Tongue (tissue), 1 donor: ENCODE measurements at regions not wholly inside any gene's neighbourhood (a gene's known extent, or its start where the extent isn't known, plus 50 kb on each side); places are given as distances from the start of the nearest gene placed in this dataset.
"Not testable (repeated sequence)": the region's sequence is repeated elsewhere in the genome, so short reads cannot be mapped to it uniquely, and the experiment has no call there.

ENCODE experiments used
- DNase-seq: peaks from one replicate; pipeline ENCODE4 v3.0.0-alpha.2; 2015

DNA sequence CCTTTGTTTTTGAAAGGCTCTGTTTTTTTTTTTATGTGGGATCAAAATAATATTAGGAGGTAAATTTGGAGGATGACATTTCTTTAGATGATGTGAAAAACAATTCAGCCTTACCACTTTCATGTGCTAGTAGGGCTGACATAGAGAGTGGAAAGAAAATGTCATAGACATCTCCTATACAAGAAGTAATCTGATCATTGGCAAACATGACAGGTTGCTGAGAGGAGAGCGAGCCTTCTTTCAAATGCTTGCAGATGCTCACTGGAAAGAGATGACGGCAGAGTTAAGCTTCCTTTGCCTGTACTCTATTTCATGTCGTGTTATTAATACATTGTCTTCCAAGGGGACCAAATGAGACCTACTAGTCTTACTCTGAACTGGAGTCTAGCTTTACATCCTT is 160.1 kb upstream of the DAP start:
- DNase-seq = peak; percentile 7

DNA sequence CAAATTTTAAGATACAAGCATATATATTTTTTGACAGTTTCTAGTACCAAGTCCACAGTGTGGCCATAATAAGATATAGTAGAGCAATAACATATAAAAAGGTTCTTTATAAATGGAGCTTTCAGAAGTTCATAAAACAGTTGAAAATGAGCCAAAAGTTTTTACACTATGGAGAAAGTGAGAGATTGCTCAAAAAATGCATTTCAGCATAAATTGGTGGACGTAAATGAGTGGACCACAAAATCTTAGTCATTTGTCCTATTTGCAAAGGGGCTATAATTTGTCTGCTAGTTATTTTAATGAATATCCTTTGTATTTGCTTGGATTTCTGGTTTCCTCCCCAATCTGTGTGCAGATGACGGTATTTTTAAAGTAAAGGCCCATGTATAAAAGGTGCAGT is 159.4 kb upstream of the DAP start:
- DNase-seq = no peak

DNA sequence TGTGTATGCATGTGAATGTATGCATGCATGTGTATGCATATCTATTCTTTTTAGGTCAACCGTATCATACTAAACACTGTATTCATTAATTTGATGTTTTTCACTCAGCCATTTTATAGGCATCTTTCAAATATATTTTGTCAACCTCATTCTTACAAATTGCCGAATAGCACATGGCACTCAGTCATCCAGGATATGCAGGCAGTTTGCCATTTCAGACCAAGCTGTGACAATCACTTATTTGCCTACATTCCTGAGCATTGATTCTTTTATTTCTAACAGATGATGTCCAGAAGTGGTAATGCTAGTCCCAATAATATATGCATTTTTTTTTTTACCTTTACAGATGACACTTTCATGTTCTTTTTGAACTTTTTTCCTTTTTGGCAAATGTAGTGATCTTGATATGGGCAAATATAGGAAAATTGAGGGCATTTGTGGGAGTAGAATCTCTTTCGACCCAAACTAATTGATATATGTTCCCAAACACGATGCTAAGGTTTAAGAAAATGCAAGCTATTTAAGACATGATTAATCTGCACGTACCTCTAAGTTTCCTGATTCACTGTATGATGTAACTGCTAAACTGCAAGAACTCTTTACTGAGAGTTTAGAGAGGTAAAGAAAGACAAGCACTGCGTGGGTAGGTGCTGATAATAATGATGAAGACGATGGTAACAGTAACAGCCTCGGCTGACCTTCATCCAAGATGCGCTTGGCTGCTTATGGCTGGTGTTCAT is 153.9 kb upstream of the DAP start:
- DNase-seq = no peak

GRCh38 chr5:10913841-10914240 is 152.8 kb upstream of the DAP start:
- DNase-seq = no peak

DNA sequence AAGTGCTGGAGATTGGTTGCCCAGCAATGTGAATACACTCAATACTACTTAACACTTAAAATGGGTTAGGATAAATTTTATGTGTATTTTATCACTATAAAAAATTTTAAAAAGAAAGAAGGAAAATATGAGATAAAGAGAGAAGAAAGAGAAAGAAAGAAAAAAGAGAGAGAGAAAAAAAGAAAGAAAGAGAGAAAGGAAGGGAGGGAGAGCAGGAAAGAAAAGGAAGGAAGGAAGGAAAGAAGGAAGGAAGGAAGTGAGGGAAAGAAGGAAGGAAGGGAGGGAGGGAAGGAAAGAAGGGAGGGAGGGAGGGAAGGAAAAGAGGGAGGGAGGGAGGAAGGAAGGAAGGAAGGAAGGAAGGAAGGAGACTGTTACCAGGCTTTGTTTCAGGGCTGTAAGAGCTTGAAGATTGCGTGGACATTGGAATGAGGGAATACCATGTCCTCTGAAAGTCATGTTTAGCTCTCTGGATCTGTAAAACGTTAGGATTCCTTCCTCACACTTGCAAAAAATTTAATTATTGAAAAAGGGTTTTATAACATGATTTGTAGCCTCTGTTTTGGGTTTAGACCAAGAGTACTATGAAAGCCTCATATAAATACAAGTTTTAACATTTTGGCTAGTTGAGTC is 152.3 kb upstream of the DAP start:
- DNase-seq = no peak

DNA sequence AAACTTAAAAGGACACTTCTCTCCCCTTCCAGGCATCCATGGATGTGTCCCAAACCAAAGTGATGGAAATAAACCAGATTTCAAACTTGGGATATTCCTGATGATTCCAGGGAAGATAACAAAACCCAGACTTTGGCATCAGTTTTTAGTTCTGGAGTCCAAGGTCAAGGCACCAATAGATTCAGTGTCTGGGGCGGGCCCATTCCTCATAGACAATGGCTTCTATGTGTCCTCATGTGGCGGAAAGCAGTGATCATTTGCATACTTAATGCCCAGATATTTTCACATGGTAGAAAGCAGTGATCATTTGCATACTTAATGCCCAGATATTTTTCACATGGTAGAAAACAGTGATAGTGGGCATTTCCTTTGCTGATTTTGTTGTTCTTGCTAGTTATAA is 151.4 kb upstream of the DAP start:
- no peak for DNase-seq

DNA sequence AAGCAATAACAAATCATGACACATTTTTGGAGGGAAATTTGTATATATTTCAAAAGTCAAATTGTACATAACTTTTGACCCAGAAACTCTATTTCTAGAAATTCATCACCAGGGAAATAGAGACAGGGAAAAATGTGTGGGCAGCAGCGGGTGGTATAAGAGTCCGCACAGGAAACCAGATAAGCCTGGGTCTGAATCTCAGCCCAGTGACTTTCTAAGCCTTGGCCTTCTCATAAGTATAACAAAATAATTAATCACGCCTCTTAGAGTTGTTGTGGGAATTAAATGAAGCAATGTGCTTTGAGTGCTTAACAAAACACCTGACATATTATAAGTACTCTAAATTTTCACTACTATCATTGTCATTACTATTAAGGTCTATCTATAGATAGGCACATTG is 149.2 kb upstream of the DAP start:
- no peak for DNase-seq

GRCh38 chr5:10904862-10905432 is 143.9 kb upstream of the DAP start:
- no peak for DNase-seq

GRCh38 chr5:10903786-10904560 is 142.9 kb upstream of the DAP start:
- DNase-seq = no peak

DNA sequence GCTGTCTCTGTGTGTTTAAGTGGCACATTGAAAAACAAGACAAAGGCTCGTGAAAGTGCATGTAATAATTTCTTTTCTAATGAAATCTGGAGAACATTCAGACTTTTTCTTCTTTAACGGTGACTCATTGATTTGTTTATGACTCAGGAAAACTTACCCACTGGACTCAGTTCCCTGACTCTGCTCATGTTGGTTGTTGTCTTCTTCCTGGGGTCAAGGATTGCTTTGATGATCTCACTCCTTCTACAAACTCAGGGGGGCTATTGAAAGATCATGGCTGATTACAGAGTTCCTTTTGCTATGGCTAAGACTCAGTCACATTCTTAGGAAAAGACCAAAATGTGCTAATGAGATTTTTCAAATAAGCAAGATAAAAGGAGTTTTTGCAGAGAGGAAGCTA is 141.1 kb upstream of the DAP start:
- no peak for DNase-seq

DNA sequence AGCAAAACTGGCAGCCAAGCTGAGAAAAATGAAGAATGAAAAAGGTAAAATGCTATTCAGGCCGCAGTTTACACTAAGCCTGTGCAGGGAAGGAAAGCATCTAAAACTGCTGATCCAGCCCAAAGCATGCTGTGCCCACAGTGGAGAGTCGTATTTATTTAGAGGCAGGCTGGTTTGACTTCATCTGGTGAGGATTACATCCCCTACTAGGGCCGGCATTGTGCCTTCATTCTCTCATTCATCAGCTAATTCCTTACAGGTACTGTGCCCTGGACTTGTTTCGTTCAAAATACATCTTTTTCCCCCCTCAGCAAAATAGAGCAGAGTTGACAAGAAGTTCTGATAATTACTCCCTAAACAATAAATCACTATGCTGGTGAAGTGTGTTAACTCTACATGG is 137.5 kb upstream of the DAP start:
- no peak for DNase-seq

GRCh38 chr5:10896016-10896415 is 135.0 kb upstream of the DAP start:
- no peak for DNase-seq

DNA sequence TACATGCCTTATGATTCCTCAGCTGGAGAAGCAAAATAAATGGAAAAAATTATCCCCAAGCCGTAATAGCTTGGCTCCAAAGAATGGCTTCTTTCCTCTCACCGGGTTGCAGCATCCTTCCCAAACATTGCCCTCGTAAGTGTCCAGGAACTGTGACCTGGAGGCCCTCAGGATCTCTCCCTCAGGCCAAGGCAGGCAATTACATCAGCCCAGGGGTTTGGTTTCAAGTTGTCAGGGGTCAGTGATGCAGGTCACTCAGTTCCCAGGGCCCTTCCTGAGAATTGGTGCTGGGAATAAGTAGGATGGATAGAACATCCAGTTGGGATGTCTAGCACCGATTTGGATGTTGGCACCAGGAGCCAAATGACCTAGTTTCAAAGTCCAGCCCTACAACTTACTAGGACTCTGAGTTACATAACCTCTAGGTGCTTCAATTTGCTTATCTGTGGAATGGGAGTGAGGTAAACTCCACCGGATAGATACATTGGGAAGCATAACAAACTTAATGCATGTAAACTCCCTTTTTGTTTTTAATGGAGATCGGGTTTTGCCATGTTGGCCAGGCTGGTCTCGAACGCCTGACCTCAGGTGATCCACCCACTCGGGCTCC is 133.5 kb upstream of the DAP start:
- no peak for DNase-seq

- no peak for DNase-seq
Measured at GRCh38 chr5:10892911-10893215, 131.8 kb upstream of the DAP start.

DNA sequence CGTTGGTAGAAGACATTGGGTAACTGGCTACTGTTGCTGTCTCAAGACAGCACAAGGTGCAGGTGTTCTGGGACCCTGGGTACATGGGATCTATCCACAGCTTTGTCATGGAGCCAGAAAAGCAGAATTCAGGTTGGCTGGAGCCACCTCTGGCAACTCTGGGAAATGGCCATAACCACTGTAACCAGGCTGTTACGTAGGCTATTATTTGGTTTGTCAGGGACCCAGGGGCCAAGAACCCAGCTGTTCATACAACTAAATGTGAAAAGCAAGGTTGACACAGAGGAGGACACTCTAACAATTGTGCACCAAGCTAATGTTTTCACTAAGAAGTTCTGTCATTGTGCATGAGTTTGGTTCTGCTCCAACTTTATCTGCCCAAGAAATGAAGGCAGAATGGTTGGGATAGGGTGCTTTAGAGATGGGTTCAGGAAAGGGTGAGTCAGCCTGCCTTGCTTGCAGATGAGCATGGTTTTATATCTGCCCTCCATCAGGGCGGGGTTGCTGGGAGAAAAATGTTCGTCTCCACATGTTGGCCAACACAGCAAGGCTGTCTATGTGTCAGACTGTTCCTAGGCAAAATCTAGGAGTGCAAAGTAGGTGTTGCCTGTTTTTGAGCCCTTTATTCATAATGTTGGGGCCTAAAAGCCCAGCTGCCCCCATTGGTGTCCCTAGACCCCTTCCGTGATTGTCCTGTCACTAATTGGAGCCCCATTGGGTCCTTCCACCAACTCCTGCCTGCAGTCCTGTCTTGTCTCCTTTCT is 131.3 kb upstream of the DAP start:
- no peak for DNase-seq

DNA sequence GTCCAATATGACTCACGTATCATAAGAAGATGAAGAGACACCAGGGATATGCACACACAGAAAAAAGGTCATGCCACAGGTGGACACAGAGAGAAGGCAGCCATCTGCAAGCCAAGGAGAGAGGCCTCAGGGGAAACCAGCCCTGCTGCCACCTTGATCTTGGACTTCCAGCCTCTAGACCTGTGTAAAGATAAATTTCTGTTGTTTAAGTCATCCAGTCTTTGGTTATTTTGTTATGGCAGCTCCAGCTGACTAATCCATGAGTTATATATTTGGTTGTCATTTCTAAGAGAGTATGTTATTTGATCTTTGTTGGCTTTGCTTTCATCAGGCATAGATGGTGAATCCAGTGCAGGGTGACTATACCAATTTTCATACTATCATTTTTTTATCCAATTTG is 130.2 kb upstream of the DAP start:
- DNase-seq = no peak

GRCh38 chr5:10886497-10886896 is 125.5 kb upstream of the DAP start:
- no peak for DNase-seq

DNA sequence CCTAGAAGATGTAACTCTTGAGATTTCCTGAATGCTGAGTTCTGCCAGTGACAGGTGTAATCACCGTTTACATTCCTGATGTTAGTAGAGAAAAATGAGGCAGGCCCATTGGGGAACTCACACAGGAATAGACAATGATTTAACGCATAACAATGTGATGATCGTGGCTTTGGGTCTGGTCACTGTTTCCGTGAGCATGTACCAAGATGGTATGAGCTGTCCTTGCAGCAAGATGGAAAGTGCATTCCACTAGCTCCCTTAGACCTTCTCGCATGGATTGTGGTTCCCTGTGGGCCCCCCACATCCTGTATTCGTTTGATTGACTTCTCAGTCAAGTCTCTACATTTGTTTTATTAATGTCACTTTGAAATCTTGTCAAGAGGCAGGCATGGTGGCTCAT is 124.0 kb upstream of the DAP start:
- no peak for DNase-seq

DNA sequence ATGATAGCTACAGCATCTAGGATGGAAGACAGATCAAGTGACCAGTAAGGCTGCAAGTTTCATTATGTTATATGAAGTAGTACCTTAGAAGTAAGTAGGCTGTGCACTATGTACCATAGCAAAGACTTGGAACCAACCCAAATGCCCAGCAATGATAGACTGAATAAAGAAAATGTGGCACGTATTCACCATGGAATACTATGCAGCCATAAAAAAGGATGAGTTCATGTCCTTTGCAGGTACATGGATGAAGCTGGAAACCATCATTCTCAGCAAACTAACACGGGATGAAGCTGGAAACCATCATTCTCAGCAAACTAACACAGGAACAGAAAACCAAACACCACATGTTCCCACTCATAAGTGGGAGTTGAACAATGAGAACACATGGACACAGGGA is 122.9 kb upstream of the DAP start:
- DNase-seq = not testable (repeated sequence)

DNA sequence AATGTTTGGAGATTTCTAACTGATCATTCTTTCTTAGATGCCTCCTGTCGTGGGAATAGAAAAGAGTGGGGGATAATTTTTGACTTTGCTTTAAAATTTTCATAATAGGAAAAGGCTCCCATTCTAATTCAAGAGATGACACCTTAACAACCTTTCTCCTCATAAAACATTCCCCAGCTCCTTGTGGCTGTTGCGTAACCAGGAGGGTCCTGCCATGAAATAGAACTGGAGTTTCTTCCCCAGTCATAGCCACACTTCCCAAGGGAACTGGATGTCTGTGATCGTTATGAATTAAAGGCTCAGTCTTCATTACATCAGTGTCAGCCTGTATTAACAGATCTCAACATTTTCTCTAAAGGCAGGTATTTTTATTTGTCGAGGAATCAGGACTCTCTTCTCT is 119.9 kb upstream of the DAP start:
- no peak for DNase-seq

- not testable (repeated sequence) for DNase-seq
Measured at GRCh38 chr5:10876996-10877395, 116.0 kb upstream of the DAP start.
